ENCODE measurements at regions not wholly inside any gene's neighbourhood (a gene's known extent, or its start where the extent isn't known, plus 50 kb on each side); places are given as distances from the start of the nearest gene placed in this dataset.

GRCh38 chr3:135874035-135874434 lies 91.5 kb upstream of the PPP2R3A start:
- H3K27ac ChIP-seq (ENCODE audit: low read depth in 1 of 2, low read length in 2 of 2), result no peak overlapping the region
- no peaks in the 10 kb centered on the region for H3K4me1 ChIP-seq (ENCODE audit: control insufficient read depth in 4 of 4, insufficient read depth in 4 of 4, low read length in 3 of 4)
- TF ChIP-seq, protein P1, sequence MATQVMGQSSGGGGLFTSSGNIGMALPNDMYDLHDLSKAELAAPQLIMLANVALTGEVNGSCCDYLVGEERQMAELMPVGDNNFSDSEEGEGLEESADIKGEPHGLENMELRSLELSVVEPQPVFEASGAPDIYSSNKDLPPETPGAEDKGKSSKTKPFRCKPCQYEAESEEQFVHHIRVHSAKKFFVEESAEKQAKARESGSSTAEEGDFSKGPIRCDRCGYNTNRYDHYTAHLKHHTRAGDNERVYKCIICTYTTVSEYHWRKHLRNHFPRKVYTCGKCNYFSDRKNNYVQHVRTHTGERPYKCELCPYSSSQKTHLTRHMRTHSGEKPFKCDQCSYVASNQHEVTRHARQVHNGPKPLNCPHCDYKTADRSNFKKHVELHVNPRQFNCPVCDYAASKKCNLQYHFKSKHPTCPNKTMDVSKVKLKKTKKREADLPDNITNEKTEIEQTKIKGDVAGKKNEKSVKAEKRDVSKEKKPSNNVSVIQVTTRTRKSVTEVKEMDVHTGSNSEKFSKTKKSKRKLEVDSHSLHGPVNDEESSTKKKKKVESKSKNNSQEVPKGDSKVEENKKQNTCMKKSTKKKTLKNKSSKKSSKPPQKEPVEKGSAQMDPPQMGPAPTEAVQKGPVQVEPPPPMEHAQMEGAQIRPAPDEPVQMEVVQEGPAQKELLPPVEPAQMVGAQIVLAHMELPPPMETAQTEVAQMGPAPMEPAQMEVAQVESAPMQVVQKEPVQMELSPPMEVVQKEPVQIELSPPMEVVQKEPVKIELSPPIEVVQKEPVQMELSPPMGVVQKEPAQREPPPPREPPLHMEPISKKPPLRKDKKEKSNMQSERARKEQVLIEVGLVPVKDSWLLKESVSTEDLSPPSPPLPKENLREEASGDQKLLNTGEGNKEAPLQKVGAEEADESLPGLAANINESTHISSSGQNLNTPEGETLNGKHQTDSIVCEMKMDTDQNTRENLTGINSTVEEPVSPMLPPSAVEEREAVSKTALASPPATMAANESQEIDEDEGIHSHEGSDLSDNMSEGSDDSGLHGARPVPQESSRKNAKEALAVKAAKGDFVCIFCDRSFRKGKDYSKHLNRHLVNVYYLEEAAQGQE (IDR thresholded peaks at IDR 0.05), result no peak
- TF ChIP-seq RXRA (IDR thresholded peaks at IDR 0.05) (no peak), SP1 (IDR thresholded peaks at IDR 0.05) (no peak), FOXA2 (IDR thresholded peaks at IDR 0.05) (no peak), NR2F2 (IDR thresholded peaks at IDR 0.05) (no peak)
- TF ChIP-seq, protein P2, sequence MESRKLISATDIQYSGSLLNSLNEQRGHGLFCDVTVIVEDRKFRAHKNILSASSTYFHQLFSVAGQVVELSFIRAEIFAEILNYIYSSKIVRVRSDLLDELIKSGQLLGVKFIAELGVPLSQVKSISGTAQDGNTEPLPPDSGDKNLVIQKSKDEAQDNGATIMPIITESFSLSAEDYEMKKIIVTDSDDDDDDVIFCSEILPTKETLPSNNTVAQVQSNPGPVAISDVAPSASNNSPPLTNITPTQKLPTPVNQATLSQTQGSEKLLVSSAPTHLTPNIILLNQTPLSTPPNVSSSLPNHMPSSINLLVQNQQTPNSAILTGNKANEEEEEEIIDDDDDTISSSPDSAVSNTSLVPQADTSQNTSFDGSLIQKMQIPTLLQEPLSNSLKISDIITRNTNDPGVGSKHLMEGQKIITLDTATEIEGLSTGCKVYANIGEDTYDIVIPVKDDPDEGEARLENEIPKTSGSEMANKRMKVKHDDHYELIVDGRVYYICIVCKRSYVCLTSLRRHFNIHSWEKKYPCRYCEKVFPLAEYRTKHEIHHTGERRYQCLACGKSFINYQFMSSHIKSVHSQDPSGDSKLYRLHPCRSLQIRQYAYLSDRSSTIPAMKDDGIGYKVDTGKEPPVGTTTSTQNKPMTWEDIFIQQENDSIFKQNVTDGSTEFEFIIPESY (IDR thresholded peaks at IDR 0.05), result no peak
- DNase-seq (ENCODE audit: low spot score), result no peak
- no peaks in the 10 kb centered on the region for H3K36me3 ChIP-seq (ENCODE audit: control insufficient read depth in 4 of 4, insufficient read depth in 3 of 4, low read depth in 1 of 4, low read length in 3 of 4)
- peaks cover 0 to 13% (median 5%) of the 10 kb centered on the region in 4 donors for H3K9me3 ChIP-seq (ENCODE audit: control insufficient read depth in 4 of 4, low read length in 3 of 4)
- 73% methylated on average over 2 of the region's 2 CpGs for WGBS
- H3K9ac ChIP-seq (ENCODE audit: low read depth in 1 of 2, low read length in 2 of 2), result no peak overlapping the region
- H3K4me3 ChIP-seq (ENCODE audit: low read depth in 1 of 3, low read length in 3 of 3), result no peak overlapping the region
- no peaks in the 10 kb centered on the region for H3K27me3 ChIP-seq (ENCODE audit: control insufficient read depth in 4 of 4, insufficient read depth in 4 of 4, low read length in 3 of 4)

DNA sequence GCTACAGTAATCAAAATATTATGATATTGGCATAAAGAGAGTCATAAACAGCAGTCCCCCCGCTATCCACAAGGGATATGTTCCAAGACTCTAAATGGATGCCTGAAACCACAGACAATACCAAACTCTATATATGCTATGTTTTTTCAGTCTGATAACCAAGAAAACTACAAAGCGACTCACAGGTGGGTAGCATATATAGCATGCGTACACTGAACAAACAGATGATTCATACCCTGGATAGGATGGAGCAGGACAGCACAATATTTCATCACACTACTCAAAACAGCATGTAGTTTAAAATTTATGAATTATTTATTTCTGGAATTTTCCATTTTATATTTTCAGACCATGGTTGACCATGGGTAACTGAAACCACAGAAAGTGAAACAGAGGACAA lies 87.0 kb upstream of the PPP2R3A start:
- 91% methylated on average over 3 of the region's 3 CpGs for WGBS

More for the DNA sequence above, 87.0 kb upstream of the PPP2R3A start:
- Histone ChIP-seq H3K27ac (ENCODE audit: low read depth in 1 of 2, low read length in 2 of 2) (no peak overlapping the region), H3K36me3 (ENCODE audit: control insufficient read depth in 4 of 4, insufficient read depth in 3 of 4, low read depth in 1 of 4, low read length in 3 of 4) (no peaks in the 10 kb centered on the region), H3K4me1 (ENCODE audit: control insufficient read depth in 4 of 4, insufficient read depth in 4 of 4, low read length in 3 of 4) (no peaks in the 10 kb centered on the region), H3K27me3 (ENCODE audit: control insufficient read depth in 4 of 4, insufficient read depth in 4 of 4, low read length in 3 of 4) (no peaks in the 10 kb centered on the region), H3K9me3 (ENCODE audit: control insufficient read depth in 4 of 4, low read length in 3 of 4) (peaks cover 0 to 11% (median 2%) of the 10 kb centered on the region in 4 donors), H3K4me3 (ENCODE audit: low read depth in 1 of 3, low read length in 3 of 3) (no peak overlapping the region), H3K9ac (ENCODE audit: low read depth in 1 of 2, low read length in 2 of 2) (no peak overlapping the region)
- DNase-seq (ENCODE audit: low spot score), result no peak
- TF ChIP-seq, protein P3, sequence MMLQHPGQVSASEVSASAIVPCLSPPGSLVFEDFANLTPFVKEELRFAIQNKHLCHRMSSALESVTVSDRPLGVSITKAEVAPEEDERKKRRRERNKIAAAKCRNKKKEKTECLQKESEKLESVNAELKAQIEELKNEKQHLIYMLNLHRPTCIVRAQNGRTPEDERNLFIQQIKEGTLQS (IDR thresholded peaks at IDR 0.05), result no peak
- no peak for TF ChIP-seq YY1 (IDR thresholded peaks at IDR 0.05)
- TF ChIP-seq RAD21 (IDR thresholded peaks at IDR 0.05), result no peak
- TF ChIP-seq NR2F2 (IDR thresholded peaks at IDR 0.05), result no peak
- TF ChIP-seq, protein P1 (IDR thresholded peaks at IDR 0.05), result no peak
- TF ChIP-seq MAX (IDR thresholded peaks at IDR 0.05), result no peak
- TF ChIP-seq, protein P2 (IDR thresholded peaks at IDR 0.05), result no peak
- no peak for TF ChIP-seq JUND (IDR thresholded peaks at IDR 0.05)

Measured in liver (tissue), 7 donors.